Stimulated activated CD8-positive, alpha-beta memory T cell treated with anti-CD3 and anti-CD28 coated beads, Interleukin-7, amount 100 ng/mL, for 4 hours (primary cell): ENCODE measurements at regions not wholly inside any gene's neighbourhood (a gene's known extent, or its start where the extent isn't known, plus 50 kb on each side); places are given as distances from the start of the nearest gene placed in this dataset.

ENCODE experiments used
- DNase-seq, 2 donors: peaks; one replicate each; pipeline ENCODE4 v3.0.0-alpha.2; 2020; ENCODE audit warnings: low read depth in 2 of 2

DNA sequence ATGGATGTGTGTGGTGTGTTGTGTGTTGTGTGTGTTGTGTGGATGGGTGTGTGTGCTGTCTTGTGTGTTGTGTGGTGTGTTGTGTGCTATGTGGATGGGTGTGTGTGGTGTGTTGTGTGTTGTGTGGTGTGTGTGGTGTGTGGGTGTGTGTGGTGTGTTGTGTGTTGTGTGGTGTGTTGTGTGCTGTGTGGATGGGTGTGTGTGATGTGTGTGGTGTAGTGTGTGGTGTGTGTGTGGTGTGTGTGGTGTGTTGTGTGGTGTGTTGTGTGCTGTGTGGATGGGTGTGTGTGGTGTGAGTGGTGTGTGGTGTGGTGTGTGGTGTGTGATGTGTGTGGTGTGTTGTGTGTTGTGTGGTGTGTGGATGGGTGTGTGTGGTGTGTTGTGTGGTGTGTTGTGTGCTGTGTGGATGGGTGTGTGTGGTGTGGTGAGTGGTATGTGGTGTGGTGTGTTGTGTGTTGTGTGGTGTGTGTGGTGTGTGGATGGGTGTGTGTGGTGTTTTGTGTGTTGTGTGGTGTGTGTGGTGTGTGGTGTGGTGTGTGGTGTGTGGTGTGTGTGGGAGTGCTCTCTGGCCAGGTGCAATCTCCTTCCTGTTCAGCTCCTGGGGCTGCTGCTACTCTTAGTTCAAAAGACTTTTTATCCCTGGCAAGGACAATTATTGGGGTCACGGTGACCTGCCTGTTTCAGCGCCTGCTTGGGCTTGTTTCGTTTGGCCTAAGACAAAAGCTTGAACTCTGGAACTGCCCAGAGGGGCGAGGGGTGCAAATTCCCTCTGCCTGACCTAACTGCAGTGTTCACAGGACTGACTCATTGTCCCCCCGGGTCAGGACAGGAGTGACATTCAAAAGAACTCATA is 101.1 kb downstream of the UBIAD1 start:
- DNase-seq = no peak

DNA sequence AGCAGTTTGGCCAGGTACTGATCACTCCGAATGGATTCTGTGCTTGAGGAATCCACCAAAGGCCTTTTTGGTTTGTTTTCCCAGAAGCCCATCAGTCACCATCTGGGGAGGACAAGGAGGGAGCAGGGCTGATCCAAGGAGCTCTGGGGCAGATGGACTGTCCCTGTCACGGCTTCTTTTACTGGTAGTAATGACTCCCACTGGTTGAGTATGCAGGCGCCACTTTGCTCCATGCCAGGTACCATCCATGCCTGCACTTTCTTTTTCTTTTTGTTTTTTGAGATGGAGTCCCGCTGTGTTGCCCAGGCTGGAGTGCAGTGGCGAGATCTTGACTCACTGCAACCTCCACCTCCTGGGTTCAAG is 101.7 kb downstream of the UBIAD1 start:
- no peak for DNase-seq

DNA sequence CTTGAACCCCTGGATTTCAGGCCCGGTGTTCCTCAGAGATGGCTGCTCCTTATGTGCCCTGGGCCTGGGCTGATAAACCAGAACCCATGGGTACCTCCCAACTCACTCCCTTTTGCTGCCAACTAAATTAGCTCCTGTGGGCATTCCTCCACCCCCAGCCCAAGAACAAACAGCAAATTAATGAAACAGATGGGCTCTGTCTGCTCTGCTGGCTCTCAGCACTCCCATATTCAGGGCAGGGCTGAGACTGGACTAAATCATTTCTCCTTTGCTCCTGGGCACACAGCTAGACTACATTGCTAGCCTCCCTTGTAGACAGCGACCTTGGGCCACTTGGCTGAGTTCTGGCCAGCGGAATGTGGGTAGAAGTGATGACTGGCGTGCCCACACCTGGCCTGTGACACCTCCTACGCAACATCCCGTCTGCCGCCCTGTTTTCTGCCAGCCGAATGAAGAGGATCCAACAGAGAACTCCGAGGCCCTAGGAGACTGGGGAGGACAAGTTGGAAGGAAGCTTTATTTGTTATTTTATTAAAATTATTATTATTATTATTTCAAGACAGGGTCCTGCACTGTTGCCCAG is 101.9 kb upstream of the DISP3 start:
- no peak for DNase-seq

DNA sequence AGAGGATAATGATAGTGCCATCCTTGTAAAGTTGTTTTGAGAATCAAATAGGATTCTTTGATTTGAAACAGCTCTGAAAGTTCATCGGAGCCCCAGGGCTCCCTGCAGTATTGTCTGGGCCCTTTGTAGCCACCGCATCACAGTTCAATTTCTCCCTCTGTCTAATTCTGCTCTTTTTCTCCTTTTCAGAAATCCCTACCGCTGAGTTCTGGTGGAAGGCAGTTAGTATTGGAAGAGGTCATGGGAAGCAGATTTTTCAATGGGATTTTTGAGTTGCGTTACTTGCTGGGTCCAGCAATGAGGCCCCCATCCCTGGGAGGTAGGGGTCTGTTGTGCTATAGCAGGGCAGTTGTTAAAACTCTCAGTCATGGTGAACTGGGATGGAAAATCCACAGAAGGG is 101.0 kb upstream of the DISP3 start:
- no peak for DNase-seq

DNA sequence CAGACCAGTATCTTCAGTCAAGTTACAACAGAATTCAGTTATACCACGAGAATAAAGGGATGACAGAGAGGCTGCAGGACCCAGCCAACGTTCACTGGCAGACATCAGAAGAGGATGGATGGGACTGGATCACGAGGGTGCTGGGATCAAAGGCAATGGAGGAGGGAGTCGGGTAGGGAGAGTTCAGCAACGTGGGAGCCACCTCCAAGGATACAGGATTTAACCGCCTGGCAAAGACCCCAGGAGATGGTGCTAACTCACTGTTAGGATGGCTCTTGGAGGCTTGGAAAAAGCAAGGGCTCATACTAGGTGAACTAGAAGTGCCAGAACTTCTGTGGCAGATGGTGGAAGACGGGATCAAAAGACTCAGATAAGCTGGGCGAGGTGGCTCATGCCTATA is 99.1 kb upstream of the DISP3 start:
- DNase-seq = no peak

DNA sequence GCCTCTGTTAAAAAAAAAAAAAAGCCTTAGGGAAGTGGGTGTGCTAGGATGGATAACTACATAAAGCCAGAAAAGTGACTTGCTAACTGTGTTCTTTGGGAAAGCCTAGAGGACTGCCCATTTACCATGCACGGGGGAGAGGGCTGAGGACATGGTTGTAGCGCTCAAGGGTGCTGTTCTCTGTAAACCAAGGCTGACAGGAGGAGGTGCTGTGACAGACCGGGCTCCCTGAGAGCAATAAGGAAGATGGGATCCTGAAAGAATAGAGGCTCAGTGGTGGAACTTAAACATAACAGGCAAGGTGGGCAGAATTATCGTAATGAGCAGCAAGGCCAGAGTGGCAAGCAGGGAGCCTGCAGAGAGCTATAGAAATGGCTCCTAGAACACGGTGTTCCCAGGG is 98.5 kb upstream of the DISP3 start:
- no peak for DNase-seq

DNA sequence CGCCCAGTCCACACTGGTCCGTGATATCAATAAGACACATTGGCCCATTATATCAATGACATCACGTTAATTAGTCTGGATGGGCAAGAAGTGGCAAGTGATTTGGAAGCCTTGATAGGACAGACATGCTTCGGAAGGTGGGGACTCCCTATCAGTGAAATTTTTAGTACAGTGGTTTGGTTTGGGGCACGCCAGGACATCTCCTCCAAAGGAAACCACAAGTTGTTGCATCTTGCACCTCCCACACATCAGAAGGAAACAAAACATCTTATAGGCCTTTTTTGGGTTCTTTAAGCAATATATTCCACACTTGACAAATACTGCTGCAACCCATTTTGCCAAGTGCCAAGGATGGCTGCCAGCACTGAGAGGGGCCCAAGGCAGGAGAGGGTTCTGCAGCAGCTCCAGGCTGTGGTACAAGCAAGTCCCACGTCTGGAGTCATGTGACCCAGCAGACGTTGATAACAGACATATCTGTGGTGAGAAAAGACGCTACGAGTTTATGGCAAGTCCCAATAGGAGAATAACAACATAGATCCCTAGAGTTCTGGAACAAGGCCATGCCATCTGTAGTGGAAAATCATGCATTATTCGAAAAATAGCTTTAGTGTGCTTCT is 95.3 kb upstream of the DISP3 start:
- DNase-seq = no peak

DNA sequence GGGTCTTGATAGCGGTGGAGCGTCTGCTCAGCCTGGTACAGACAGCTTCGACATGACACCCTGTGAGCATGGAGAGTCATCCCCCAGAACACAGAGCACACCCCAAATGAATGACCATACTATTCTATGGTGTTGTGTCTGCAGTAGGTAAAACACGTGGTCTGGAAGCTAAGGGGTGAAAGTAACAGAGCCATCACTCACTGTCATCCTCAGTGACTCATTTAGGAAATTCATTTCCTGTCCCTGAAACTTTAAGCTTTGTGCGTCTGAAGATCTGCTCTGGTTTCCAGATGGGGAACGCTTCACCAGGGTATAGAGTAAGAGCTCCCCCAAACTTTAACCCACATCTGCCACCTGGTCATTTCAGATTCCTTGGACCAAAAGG is 94.8 kb upstream of the DISP3 start:
- DNase-seq = no peak

DNA sequence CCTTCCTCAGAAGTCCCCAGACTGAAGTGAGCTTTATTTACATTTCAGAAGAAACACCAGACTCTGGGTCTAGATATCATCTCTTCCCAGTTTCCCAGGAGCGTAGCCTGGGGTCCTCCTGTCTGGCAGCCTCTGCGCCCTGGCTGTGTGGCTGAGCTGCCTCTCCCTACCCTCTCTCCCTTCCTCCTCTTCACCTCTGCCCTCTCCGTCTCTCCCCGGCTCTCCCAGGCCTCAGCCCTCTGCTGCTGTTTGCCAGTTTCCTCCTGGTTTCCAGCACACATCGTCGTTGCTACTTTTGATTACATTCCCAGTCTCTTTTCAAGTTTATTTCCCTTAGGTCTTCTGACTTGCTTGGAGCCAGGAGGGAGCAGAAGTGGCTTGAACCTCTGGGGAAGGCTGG is 91.1 kb upstream of the DISP3 start:
- no peak for DNase-seq

DNA sequence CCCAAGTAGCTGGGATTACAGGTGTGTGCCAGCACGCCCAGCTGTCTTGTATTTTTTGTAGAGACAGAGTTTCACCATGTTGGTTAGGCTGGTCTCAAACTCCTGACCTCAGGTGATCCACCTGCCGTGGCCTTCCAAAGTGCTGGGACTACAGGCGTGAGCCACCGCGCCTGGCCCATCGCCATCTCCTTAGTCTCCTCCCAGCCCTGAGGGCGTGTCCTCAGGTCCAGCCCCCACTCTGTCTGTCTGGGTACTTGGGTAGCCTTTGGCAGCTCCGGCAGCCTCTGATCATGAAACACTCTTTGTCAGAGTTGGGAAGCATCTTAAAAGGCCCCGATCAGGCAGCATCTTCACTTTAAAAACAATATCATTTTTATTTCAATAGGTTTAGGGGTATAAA is 90.3 kb upstream of the DISP3 start:
- DNase-seq = no peak

DNA sequence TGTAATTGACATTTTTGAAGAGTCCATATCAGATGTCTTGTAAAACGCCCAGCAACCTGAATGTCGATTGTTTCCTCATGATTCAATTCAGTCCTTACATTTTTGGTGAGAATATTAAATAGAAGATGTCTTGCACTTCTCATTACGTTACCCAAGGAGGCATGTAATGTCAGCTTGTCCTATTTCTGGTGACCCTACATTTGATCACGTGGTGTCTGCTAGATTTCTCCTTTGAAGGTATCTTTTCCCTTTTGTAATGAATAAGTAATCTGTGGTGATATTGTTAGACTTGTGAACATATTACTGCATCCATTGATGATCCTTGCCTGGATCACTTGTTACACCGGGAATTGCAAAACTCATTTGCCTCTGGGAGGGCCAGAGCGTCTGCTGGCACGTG is 87.6 kb upstream of the DISP3 start:
- no peak for DNase-seq

DNA sequence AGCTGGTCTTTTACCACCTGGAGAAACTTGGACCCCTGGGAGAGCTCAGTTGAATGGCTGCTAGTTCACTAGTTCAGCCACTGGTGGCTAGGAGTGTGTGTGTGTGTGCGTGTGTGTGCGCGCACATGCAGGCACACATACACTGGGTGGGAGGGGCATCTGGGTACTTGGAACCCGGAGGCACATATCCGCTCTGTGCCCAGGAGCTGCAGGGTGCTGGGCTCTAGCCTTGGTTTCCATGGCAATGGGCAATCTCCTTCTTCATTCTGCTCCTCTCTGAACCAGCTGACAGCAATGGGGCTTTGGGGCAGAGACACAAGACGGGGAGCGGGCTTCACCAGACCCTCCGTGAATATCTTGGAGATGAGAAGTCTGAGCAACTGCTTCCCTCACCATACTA is 87.1 kb upstream of the DISP3 start:
- no peak for DNase-seq

DNA sequence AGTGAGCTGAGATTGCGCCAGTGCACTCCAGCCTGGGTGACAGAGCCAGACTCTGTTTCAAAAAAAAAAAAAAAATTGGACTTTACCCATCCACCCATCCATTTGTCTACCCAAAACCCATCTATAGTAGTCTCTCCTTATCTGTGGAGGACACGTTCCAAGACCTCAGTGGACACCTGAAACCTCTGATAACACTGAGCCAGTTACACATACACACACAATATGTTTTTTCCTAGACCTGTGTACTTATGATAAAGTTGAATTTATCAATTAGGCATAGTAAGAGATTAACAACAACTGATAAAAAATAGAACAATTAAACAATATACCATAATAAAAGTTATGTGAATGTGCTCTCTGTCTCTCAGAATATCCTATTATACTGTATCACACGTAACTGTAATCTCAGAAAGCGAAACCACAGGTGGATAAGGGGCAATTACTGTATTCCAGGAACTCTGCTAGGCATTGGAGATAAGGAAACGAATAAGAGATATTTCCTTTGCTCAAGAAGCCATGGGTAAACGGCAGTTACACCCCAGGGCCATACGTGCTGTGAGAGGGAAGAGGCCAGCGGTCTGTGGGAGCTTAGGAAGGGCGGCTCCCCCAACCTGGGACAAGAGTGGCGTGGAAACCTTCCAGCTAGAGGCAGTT is 84.2 kb upstream of the DISP3 start:
- no peak for DNase-seq

DNA sequence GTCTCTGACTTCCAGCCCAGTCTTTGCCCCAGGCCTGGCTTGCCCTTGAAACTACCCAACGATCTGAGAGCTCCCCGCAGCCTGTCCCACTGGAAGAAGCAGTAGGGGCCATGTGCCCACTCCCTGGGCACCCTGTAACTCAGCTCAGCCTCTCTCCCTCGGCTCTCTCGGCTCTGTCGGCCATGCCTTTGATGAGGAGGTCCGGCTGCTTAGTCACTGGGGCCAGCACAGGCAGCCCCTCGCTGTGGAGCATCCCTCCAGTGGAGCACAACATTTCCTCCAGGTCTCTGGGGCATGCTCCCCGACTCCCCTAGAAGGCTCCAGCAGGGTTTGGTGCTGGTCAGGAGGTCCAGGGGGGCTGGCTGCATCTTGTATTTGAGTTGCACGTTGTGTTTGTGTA is 83.3 kb upstream of the DISP3 start:
- no peak for DNase-seq

DNA sequence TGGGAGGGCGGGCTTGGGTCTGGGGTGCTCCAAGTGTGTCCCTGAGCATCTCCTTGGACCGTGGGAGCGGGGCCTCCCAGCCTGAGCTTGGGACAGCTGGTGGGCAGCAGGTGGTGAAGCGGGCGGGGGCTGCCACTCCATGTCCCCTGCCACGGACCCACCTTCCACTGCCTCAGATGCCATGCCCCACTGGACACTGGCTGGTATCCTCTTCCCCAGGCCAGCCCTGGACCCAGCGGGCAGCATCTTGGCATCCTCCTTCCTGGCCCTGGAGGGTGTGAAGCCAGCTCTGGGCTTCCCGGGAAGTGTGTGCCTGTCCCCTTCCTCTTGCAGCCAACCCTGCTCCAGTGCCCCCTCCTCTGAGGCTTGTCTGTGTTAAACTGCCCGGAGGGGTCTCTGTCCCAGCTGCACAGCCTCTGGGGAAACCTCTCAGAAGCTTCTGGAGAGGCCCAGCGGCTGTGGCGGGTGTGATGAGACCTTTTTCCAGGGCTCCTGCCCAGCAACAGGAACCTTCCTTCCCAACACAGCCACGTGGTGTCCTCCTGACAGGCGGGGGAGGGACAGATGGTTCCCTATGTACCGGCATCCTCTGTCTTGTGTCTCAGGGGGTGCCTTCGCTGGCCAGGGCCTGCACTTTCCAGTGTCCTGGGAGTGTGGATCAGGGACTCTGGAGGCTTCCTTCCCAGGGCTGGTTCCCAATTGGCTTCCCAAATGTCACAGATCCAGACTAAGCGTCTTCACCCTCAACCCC is 81.6 kb upstream of the DISP3 start:
- no peak for DNase-seq

DNA sequence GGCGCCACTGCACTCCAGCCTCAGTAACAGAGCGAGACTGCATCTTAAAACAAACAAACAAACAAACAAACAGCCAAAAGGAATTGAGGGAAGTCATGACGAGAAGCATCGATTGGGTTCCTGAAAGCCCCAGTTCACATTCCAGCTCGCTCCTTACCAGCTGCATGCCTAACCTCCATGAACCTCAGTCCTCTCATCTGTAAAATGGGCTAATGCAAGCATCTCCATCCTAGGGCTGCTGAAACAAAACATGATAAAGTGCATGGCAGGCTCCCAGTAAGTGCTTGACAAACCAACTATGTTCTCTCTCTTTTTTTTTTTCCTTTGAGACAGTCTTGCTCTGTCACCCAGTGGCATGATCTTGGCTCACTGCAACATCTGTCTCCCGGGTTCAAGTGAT is 79.7 kb upstream of the DISP3 start:
- no peak for DNase-seq

DNA sequence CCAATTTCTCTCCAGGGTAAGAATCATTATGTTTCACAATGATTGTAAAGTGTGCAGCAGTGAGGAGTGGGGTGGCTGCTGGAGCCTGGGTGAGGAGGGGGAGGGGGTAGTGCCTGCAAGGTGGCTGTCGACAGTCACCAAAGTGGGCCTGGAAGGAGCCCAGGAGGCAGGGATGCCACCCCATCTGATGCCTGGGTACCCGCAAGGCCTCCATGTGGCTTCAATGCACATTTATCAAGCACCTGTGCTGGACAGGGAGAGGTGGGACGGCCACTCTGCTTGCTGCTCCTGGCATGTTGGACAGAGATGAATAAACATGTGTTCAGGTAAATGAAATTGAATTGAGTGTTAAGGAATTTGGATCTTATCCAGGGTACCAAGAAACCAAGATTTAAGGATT is 78.8 kb upstream of the DISP3 start:
- DNase-seq = no peak

DNA sequence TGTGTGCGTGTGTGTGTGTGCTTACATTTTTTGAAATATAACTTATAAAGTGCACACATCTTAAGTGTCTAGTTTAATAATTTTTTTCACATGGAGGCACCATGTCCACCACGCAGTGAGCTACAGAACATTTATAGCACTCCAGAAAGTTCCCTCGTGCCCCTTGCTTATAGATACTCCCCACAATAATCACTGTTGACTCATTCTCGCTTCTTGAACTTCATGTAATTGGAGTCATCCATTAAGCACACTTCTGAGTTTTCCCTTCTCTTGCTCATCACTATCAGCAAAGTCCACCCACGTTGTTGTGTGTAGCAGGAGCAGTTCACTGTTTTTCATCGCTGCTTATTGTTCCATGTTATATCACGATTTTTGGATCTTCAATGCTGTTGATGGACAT is 78.4 kb upstream of the DISP3 start:
- no peak for DNase-seq

DNA sequence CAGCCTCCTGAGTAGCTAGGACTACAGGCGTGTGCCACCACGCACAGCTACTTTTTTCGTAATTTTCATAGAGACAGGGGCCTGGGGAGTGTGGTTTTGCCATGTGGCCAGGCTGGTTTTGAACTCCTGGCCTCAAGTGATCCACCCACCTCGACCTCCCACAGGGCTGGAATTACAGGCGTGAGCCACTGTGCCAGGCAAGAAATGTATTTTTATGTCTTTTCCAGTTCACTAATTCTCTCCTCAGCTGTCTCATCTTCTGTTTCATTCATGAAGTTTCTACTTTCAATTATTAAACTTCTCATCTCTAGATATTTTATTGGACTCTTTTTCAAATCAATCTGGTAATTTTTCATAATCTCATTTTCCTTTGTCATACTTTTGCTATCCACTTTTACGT is 72.1 kb upstream of the DISP3 start:
- DNase-seq = no peak

DNA sequence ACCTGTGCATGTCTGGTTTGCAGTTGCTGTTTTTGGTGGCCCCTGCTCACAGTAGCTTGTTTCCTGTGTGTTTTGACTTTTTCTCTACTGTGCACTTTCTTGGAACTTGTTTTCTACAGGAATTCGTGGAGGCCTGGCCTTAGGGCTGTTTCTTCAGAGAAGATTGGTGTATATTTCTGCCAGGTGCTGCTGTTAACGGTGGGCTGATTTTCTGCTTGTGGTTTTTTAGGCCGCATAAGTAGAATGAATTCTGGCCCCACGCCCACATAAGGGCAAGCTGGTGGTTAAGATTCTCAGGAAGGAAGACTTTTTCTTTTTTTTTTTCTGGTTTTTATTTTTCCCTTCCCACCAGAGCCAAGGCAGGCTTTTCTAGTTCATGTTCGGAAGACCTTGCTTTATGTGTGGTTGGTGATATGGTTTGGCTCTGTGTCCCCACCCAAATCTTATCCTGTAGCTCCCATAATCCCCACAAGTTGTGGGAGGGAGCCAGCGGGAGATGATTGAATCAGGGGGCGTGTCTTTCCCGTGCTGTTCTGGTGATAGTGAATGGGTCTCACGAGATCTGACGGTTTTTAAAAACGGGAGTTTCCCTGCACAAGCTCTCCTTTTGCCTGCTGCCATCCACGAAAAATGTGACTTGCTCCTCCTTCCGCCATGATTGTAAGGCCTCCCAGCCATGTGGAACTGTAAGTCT is 71.5 kb upstream of the DISP3 start:
- DNase-seq = peak; percentile 9 to 10

DNA sequence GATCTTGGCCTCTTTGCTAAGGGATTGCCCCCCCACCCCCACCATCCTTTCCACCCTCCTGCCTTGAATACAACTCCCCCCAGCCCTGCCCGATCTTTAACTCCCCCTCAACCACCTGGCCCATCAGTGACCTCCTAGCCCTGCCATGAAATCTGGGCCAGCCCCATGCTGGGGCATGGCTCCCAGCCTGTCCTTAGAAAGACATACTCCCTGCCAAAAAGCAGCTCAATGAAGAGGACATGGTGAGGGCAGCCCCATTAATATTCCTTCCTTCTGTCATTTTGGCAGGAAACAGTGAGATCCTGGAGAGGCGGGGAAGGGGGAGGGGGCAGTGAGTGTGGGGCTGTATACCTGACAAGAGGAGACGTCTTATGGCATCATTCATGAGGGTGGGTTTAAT is 66.8 kb upstream of the DISP3 start:
- no peak for DNase-seq

DNA sequence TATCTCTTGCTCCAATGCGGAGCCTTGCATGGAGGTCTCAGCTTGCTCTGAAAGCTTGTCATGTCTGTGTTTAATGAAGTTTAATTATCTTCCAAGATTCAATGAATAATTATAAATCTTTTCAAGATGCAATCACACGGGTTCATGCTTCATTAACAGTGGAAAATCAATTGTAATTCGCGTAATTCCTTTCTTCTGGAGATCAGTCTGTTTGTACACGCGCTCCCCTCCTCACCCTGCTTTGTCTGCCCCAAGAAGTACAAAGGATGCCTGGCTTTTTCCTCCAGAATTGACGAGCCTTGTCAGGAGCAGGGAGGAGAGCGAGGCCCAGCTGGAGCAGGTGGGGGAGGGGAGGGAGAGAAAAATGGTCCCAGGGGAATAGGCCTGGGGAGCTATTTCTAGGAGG is 65.0 kb upstream of the DISP3 start:
- no peak for DNase-seq
